GM18909 (cell line): ENCODE measurements at regions not wholly inside any gene's neighbourhood (a gene's known extent, or its start where the extent isn't known, plus 50 kb on each side); places are given as distances from the start of the nearest gene placed in this dataset.

ENCODE experiments used
- ATAC-seq: cut with Tn5 transposase; IDR thresholded peaks from one replicate; pipeline ENCODE4 v1.9.1; 2021; ENCODE audit warnings: mild to moderate bottlenecking; ENCODE audit not compliant: unreplicated experiment, poor library complexity

DNA sequence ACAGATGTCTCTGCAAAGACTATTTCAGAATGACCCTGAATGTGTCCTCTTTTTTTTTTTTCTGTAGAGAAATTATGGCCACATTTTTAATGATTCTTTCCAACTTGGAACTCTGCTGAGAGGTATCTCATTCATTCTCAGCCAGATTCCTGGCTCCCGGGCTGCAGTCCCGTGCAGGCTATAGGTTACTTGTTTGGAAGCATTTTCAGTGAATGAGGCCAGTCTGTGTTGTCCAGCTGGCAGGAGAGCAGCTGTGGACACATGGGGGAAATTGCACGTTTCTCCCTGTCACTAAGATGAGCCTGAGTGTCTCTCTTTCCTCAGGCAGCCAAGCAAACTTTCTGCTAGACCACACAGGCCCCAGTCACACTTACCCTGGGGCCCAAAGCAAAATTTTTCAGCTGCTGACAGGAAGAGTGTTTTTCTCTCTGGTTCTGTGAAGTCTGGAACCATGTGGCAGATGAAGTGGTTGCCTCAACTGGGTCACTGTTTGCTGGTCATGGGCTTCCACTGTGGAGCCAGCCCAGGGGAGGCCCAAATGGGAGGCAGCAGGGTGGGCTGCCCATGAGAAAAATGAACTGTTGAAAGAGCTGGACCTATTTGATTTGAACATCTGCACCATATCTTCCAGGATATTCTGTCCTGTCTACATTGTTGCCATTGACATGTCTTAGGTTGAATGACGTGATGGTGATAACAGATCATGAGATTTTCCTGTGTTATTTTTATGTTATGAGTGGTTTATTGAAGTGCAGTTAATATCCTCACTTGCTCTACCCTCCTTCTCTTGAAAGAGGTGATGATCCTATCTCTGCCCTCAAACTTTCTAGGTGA, 431.2 kb downstream of the LPIN1 start:
- ATAC-seq = peak; percentile 84

DNA sequence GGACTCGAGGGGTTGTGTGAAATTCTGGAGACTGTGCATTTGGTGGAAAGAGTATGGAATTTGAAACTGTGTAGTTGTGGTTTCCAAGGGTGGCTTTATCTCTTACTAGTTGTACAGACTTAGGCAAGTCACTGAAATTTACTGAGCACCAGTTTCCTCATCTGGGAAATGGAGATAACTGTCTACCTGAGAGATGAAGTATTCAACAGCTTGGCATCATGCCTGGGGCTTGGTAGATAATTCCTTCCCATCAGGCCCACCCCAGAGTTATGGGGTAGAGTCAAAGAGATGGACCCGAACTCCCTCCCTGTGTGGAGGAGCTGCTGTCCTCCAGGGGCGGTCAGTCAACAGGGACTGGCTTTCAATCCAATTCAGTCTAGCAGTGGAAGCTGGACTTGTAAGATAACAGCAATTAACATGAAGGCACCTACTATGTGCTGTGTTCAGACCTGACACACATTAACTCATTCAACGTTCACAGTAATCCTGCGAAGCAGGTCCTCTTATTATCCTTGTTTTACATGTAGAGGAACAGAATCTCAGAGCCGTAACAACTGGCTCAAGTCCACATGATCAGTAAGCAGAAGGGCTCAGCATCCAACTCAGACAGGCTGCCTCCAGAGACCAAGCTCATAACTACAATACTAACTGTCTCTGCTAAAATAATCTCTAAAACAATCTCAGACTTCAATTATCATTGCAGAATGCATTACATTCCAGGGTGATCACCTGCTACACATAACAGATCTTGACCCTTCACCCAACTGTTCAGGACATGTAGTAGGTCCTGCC, 432.1 kb downstream of the LPIN1 start:
- no peak for ATAC-seq

DNA sequence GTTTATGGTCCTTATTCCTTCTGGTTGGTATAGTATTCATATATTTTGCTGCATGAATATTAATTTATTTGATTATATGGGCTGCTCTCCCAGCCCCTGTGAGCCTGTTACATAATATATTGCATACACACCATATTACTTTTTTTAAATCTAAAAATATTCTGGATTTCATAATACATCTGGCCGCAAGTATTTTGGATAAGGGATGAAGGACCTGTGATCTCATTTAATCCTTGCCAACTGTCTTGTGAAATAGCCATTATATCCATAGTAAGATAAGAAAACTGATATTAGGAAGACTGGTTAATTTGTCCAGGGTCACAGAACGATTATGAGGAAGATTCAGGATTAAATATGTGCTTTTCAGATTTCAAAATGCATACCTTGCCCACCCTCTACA, 433.6 kb downstream of the LPIN1 start:
- ATAC-seq = no peak

DNA sequence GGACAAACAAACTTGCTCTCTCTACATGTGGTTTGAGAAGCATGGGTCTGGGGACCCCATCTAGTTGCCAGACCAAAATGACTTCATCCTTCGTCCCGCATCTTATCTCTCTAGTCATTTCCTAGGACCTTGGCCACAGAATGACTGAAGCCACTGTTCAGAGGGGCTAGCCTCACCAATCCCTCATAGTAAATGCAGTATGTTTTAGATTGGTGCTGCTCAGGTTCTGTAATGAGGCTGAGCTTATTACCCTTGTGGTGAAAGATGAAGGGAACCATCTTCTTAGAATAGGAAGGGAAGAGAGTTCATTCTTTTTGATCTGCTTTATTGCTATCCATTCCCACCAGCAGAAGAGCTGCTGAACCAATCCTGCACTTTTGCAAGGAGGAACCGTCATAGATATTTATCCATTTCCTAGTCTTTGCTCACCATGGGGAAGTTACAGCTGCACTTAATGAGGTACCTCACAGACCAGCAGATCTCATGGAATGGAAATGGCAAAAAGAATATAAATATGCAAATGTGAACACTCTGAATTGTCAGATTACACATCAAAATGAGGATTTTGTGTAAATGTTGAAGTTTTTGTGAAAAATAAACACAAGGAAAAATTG, 436.7 kb downstream of the LPIN1 start:
- no peak for ATAC-seq

DNA sequence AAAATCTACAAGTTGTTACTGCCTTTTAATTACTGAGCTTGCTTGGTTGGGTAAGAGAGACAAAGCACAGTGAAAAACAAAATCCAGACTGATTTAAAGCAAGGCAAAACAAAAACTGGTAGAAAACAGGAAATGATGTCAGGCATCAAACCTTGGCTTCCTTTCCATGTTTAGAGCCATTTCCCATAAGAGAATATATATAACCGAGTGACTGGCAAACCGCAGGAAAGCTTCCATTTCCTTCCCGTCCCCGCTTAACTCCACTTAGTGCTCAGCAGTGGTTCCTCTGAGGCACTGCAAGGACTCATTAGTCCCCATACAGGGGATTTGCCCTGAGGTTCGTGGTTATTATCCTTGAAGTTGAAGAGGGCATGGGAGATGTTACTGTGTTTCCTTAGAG, 446.3 kb downstream of the LPIN1 start:
- ATAC-seq = no peak

DNA sequence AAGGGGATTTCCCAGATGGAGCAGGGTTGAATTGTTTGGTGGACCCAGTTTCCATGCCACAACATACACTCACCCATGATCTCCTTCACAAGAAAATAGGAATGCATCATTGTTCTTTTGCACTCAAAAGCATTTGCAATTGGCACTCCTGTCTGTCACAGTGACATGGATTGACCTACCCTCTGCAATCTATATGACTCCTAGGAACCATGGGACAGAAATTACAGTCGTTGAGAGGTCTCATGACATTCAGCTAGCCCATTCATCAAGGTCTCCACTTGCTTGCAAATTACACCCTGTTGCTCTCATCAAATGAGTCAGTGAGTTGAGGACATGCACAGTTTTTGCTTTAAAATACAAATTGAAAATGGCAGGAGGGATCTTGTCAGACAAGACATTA, 448.5 kb downstream of the LPIN1 start:
- ATAC-seq = no peak

DNA sequence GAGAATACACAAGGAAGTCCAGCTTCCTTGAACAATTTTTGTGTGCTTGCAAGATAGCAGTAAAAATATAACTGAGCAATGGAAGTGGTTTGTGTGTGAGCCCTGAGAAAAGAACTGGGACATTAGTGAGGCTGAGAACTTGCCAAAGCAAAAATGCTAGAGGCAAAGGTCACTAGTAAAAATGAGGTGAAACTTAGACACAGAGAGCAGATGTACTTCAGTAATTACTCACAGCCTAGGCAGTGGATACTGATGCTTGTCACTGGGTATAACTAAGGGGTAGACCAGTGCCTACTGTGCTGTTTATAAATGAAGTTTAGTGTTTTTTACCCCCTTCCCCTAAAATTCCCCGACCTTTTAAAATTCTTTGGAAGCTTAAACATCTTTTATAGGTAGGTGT, 450.1 kb downstream of the LPIN1 start:
- ATAC-seq = no peak

DNA sequence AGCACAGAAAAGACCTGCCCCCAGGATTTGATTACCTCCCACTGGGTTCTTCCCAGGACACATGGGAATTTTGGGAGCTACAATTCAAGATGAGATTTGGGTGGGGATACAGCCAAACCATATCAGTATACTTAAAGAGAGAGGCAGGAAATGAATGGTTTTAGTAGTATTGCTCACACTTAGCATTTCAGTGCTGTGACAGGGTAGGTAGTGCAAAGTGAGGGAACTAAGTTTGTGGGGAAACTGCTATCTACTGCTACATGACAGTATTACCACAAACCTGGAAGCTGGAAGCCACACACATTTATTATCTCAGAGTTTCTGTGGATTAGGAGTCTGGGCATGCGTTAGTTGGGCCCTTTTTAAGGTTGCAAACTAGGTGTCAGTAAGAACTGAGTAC, 450.7 kb downstream of the LPIN1 start:
- no peak for ATAC-seq

DNA sequence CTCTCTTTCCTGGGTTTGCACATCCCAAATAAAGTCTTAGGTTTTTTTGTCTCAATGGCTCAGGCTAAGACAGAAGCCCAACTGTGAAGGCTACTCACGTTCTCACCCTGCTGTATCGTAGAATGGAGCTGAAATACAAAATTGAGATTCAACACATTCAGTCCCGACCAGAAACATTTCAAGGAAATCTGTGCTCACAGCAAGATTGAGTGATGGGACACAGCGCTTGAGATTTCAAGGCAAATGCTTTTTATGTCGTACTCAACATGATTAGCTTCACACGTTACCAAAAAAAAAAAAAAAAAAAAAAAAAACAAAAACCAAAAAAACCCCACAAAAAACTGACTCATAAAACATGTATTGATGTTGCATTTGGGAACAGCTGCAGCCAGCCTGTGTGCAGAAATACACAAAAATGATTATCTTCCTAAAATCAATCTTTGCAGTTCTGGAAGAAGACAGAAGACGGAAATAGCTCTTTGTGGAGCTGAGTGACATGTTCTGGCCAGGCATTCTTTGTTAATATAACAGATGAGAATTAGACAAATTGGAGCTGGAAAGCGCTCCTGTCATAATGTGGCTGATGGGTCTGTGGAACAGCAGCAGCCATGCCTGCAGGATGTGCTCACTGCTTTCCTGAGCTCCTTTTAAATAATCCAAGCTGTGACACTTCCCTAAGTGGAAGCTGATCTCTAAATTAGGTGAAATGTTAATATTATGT, 453.2 kb downstream of the LPIN1 start:
- ATAC-seq = no peak

DNA sequence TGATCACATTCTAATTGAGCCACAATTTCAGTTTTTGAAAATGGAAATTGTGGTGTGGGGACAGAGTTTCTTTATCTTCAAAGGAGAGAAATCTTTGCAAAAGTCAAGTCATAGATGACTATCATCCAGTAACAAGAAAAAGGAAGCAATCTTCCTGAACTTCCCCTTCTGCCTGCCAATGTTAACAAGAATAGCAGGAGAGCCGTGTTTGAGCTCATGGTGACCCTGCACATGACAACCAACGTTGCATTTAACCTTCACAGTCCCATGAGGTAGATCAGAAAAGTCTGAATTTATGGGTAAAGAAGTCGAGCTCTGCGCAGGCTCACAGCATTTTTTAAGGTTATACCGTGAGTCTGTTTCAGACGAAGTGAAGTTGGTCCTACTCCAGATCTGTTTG, 454.9 kb downstream of the LPIN1 start:
- no peak for ATAC-seq

DNA sequence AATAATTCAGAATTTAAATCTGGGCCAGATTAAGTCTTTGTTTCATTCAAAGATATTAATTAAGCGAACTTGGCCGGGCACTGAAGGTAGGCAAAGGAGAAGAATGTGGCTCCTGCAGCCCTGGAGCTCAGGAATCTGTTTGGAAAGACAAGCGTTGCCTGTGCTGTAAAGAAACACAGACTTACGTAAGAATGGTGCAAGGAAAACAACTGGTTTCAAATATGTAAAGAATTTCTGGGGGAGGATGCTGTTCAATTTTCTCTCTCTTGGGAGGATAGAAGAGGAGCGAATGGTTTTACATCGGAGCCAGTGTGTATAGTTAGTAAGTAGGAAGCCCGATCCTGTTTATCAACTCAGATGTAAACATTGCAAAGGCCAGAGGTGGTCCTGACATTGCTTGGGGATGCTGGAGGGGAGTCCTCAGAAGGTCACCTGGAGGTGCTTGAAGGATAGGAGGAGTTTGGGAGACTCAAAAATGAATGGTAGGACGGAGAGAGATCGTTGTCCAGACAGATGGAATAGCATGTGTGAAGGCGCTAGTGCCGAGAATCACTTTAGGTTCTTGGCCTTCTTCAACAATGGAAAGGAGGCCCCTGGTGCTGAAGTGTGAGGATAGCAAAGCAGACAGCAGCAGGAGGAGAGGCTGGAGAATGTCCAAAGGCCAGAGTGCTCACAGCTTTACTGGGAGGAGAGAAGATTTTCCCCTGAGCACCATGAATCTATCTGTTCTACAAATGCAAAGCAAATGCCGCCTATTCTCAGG, 456.1 kb downstream of the LPIN1 start:
- ATAC-seq = no peak

DNA sequence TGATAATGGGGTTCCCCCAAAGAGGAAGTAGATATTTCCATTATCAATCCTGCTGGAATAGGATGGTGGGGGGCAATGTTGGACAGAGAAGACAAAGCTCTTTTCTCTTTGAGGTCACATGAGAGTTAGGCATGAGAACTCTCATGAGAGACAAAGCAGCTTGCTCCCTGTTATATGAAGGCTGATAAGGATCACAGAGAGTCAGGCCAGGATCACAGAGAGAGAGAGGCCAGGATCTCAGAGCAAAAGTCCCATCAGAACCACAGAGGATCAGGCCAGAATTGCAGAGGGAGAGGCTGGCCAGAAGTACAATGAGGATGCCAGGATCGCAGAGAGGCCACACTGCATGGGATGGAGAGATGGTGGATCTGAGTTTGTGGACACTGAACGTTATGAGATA, 457.1 kb downstream of the LPIN1 start:
- ATAC-seq = no peak

DNA sequence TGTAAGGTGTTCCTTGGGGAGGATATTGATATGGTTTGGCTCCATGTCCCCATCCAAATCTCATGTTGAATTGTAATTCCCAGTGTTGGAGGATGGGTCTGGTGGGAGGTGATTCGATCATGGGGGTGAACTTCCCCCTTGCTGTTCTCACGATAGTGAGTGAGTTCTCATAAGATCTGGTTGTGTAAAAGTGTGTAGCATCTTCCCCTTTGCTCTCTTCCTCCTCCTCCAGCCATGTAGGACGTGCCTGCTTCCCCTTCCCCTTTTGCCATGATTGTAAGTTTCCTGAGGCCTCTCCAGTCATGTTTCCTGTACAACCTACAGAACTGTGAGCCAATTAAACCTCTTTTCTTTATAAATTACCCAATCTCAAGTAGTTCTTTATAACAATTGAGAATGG, 458.7 kb downstream of the LPIN1 start:
- ATAC-seq = no peak

DNA sequence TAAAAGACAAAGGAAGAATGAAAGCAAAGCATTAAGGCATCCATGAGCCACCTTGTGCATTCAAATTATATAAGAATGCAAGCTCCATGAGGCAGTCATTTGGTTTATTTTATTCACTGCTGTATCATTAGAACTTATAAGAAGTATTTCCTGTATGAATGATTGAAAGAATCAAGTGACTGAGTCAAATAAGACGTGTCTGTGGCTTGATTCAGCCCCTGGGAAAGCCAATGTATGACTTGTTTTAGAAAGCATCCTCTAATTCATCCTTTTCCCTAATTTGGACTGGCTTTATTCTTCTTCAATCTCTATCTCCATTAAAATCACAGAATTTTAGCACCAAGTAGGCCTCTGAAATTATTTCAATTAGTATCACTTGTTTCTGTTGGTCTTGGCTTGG, 461.1 kb downstream of the LPIN1 start:
- no peak for ATAC-seq

DNA sequence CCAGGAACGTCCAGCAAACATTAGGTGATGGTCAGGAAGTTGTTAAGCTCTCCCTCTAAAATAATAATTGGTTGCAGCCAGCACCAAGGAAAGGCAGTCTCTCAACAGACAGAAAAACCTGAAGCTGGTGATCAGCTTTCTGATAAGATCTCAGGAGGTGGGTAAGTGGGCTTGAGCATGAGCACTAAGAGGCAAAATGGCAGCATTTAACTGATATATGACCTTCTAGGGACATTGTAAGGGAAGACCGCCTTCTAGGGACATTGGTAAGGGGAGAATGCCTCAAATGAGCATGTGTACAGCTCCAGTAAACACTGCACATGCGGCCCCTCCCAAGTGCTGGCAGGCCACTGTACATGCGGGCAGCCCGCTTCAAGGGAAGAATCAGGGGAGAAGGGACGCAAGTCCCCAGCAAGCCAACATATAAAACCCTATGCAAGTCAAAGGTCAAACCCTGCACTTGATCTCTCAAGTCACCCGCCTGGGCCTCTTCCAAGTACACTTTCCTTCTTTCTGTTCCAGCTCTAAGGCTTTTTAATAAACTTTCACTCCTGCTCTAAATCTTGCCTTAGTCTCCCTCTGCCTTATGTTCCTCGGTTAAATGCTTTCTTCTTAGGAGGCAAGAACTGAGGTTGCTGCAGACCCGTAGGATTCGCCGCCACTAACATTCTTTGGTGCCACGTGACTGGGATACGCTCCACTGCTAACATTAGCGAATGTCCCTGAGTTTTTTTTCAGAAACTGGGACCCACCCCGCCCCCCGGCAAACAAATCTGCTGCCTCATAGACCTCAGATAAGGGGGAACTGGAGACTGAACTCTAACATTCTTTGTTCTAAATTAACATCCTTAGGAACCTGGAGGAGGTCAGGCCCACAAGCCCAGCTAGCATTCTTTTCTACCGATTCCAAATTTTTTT, 463.8 kb downstream of the LPIN1 start:
- no peak for ATAC-seq

DNA sequence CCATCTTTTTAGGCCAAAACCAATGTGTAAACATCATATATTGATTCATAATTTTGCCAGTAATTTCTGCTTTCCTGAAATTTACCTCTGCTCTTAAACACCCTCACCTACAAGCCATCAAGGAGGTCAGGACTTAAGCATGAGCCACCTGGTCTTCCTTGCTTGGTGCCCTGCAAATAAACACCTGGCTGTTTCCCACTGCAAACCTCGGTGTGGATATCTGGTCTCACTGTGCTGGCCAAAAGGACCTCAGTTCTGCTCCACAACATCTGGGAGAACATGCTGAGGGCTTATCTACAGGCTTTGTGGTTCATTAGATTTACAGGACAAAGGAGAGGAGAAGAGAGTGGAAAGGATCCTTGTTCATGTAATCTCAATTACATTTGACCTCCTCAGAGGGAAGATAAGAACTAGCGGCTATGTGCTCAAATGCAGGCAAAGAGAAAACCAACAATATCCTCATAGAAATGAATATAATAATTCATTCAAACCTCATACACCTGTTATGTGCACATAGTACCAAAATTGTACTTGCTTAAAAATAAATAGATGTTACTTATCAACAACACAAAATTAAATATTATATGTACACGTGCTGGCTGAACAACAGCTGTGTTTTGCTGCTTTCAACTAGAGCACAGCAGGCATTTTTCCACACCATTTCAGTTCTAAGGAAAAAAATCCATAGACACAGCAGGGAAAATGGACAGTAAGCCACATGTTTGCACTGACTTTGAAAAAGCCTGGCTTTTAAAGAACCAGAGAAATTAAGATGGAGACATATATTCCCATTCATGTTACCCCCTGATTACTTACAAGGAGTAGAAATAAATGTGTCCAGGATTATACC, 465.1 kb downstream of the LPIN1 start:
- no peak for ATAC-seq

DNA sequence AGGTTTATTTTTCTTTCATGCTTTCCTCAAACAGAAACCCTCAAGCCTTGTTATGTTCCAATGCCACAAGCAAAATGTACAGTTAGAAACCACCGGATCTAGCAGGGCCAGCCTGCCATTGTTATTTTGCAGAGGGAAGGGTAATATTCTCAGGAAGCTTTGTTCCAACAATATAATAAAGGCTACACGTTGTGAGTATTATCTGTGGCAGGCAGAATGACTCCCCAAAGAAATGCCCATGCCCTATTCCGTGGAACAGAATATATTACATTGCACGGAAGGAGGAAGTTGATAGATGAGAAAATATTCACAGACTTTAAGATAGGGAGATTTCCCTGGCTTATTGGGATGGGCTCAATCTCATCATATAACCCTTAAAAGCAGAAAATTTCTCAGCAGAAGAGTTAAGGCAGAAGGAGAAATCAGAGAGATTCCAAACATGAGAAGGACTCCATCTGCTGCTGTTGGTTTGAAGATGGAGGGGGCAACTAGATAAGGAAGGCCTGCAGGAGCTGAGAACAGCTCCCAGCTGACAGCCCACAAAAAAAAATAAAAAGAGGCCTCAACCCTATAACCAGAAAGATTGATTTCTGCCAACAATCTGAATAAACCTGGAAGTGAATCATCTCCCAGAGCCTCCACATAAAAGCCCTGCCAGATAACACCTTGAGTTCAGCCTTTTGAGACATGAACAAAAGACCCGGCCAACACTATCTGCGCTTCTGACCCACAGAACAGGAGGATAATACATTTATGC, 466.6 kb downstream of the LPIN1 start:
- no peak for ATAC-seq
